Upper lobe of left lung (tissue), 4 donors: ENCODE measurements at regions not wholly inside any gene's neighbourhood (a gene's known extent, or its start where the extent isn't known, plus 50 kb on each side); places are given as distances from the start of the nearest gene placed in this dataset.

Experiments used
- CTCF ChIP-seq, 6 experiments: fragments of 450-650 bp in 4 of 6; fragments of 200-600 bp in 2 of 6; sonication (generic) in 2 of 6; IDR thresholded peaks; one replicate each; pipeline ENCODE4 v1.5.1; 2016 to 2019; ENCODE audit warnings: antibody characterized with exemption in 6 of 6
- EP300 ChIP-seq, 4 donors: sonication (generic); formaldehyde crosslinking; IDR thresholded peaks; one replicate each; pipeline ENCODE4 v1.5.1; 2017; ENCODE audit warnings: antibody characterized with exemption in 4 of 4, control low read depth in 2 of 4
- POLR2A ChIP-seq, 4 donors: fragments of 450-650 bp; IDR thresholded peaks; one replicate each; pipeline ENCODE4 v1.5.1; 2016 to 2017; ENCODE audit warnings: antibody characterized with exemption in 4 of 4, mild to moderate bottlenecking in 2 of 4
- POLR2AphosphoS5 ChIP-seq, 2 donors: sonication (generic); formaldehyde crosslinking; IDR thresholded peaks; one replicate each; pipeline ENCODE4 v1.5.1; 2017; ENCODE audit warnings: antibody characterized with exemption in 2 of 2

- TF ChIP-seq POLR2A (IDR thresholded peaks at IDR 0.05) (no peak), CTCF (IDR thresholded peaks at IDR 0.05) (no peak), EP300 (IDR thresholded peaks at IDR 0.05) (no peak), POLR2AphosphoS5 (IDR thresholded peaks at IDR 0.05) (no peak)
Measured at GRCh38 chr7:41136551-41136950, 566.3 kb downstream of the INHBA start.
